H1 (cell line): ENCODE measurements at regions not wholly inside any gene's neighbourhood (a gene's known extent, or its start where the extent isn't known, plus 50 kb on each side); places are given as distances from the start of the nearest gene placed in this dataset.

Source experiments
- CTCF ChIA-PET: fragments of 300-600 bp; sonication (Branson Sonifier 250); formaldehyde crosslinking; loops from one replicate; lab custom pipeline; 2021; ENCODE audit not compliant: partially characterized antibody; lab: Charles Lee
- POLR2A ChIA-PET: fragments of 300-600 bp; sonication (Branson Sonifier 250); formaldehyde crosslinking; loops from one replicate; lab custom pipeline; 2021; ENCODE audit warnings: inconsistent platforms; ENCODE audit not compliant: partially characterized antibody; lab: Charles Lee
- DNase-seq, 2 experiments: peaks; one replicate each; pipeline versions ENCODE4 v3.0.0 to v3.0.0-alpha.2; 2010 to 2022; ENCODE audit warnings: low spot score in 2 of 2, low read depth in 1 of 2, mixed read lengths in 1 of 2
- FAIRE-seq: peaks from 2 replicates; lab custom pipeline; 2011; peaks lifted over from hg19 to GRCh38; lab: Jason Lieb, UNC
- H2AFZ ChIP-seq: 2 replicates; pipeline ENCODE4 v1.8.1; 2012; ENCODE audit warnings: low read length, inconsistent platforms
- H2AK5ac ChIP-seq: 2 replicates; pipeline ENCODE4 v1.6.1; 2013; ENCODE audit warnings: low read depth, low read length
- H2BK120ac ChIP-seq: replicated peaks from 2 replicates; pipeline ENCODE3; 2013; ENCODE audit warnings: low read depth, low read length, inconsistent platforms
- H2BK12ac ChIP-seq: 2 replicates; pipeline ENCODE4 v1.6.1; 2013; ENCODE audit warnings: low read depth, low read length
- H2BK15ac ChIP-seq: 2 replicates; pipeline ENCODE4 v1.6.1; 2013; ENCODE audit warnings: low read length
- H2BK20ac ChIP-seq: 2 replicates; pipeline ENCODE4 v1.6.1; 2013; ENCODE audit warnings: low read length
- H2BK5ac ChIP-seq: 2 replicates; pipeline ENCODE4 v1.6.1; 2013; ENCODE audit warnings: low read depth, low read length
- H3K14ac ChIP-seq: 2 replicates; pipeline ENCODE4 v1.6.1; 2013; ENCODE audit warnings: inconsistent platforms; ENCODE audit not compliant: insufficient read length
- H3K18ac ChIP-seq: 2 replicates; pipeline ENCODE4 v1.6.1; 2013; ENCODE audit warnings: low read length; ENCODE audit errors: extremely low read depth
- H3K23ac ChIP-seq: 2 replicates; pipeline ENCODE4 v1.6.1; 2013; ENCODE audit warnings: inconsistent platforms; ENCODE audit not compliant: insufficient read length
- H3K23me2 ChIP-seq: 2 replicates; pipeline ENCODE4 v1.6.1; 2013; ENCODE audit warnings: low read depth, low read length
- H3K27ac ChIP-seq: 2 replicates; pipeline ENCODE4 v1.6.1; 2011; ENCODE audit warnings: low read depth, low read length, inconsistent platforms
- H3K27me3 ChIP-seq, 4 experiments: replicated peaks in 1 of 4; 1 replicate in 1 of 4; 2 replicates in 3 of 4; pipeline versions ENCODE4 v1.6.1 to v1.8.1; 2011 to 2013; ENCODE audit warnings: low read length in 3 of 4, mild to moderate bottlenecking in 3 of 4, inconsistent platforms in 2 of 4, mixed read lengths in 2 of 4, moderate library complexity in 1 of 4; ENCODE audit not compliant: control insufficient read depth in 3 of 4, insufficient read depth in 3 of 4; ENCODE audit errors: extremely low read depth in 1 of 4
- H3K36me3 ChIP-seq, 4 experiments: 2 replicates each; pipeline versions ENCODE4 v1.6.1 to v1.8.1; 2011 to 2013; ENCODE audit warnings: mild to moderate bottlenecking in 4 of 4, low read length in 3 of 4, moderate library complexity in 2 of 4, control low read depth in 1 of 4, inconsistent platforms in 1 of 4; ENCODE audit not compliant: insufficient read depth in 4 of 4, control insufficient read depth in 2 of 4
- H3K4ac ChIP-seq: replicated peaks from 2 replicates; pipeline ENCODE3; 2013; ENCODE audit warnings: low read length, low read depth, mixed read lengths, inconsistent platforms; ENCODE audit not compliant: insufficient read length
- H3K4me1 ChIP-seq, 4 experiments: replicated peaks in 1 of 4; 1 replicate in 1 of 4; 2 replicates in 3 of 4; pipeline versions ENCODE4 v1.6.1 to v1.8.1; 2011 to 2013; ENCODE audit warnings: low read length in 3 of 4, inconsistent platforms in 2 of 4, mixed read lengths in 1 of 4; ENCODE audit not compliant: insufficient read depth in 4 of 4, control insufficient read depth in 3 of 4
- H3K4me2 ChIP-seq, 2 experiments: 2 replicates each; pipeline versions ENCODE4 v1.6.1 to v1.8.1; 2011 to 2013; ENCODE audit warnings: low read depth in 2 of 2, low read length in 2 of 2, control low read depth in 1 of 2, inconsistent platforms in 1 of 2, mild to moderate bottlenecking in 1 of 2; ENCODE audit not compliant: insufficient read depth in 1 of 2
- H3K4me3 ChIP-seq, 4 experiments: fragments of 200-600, 300-600 bp in 1 of 4; sonication (generic), shearing (Covaris generic), sonication (Bioruptor Twin) in 1 of 4; 2 replicates each; pipeline versions ENCODE4 v1.5.1 to v1.8.1; 2011 to 2016; ENCODE audit warnings: low read length in 4 of 4, low read depth in 3 of 4, control low read depth in 2 of 4, inconsistent platforms in 2 of 4, mild to moderate bottlenecking in 2 of 4, mixed read lengths in 1 of 4, moderate library complexity in 1 of 4; ENCODE audit not compliant: insufficient read depth in 2 of 4; ENCODE audit errors: extremely low read depth in 1 of 4
- H3K56ac ChIP-seq: replicated peaks from 2 replicates; pipeline ENCODE3; 2013; ENCODE audit warnings: low read depth, mild to moderate bottlenecking, mixed read lengths, low read length, inconsistent platforms; ENCODE audit not compliant: insufficient read length
- H3K79me1 ChIP-seq: 2 replicates; pipeline ENCODE4 v1.6.1; 2013; ENCODE audit warnings: low read depth, low read length, control low read depth
- H3K79me2 ChIP-seq, 2 experiments: 2 replicates each; pipeline versions ENCODE4 v1.6.1 to v1.8.1; 2012 to 2013; ENCODE audit warnings: low read length in 2 of 2, mild to moderate bottlenecking in 2 of 2, inconsistent platforms in 1 of 2; ENCODE audit not compliant: insufficient read depth in 2 of 2, control insufficient read depth in 1 of 2
- H3K9ac ChIP-seq, 4 experiments: replicated peaks in 1 of 4; 1 replicate in 1 of 4; 2 replicates in 3 of 4; pipeline versions ENCODE4 v1.6.1 to v1.8.1; 2011 to 2013; ENCODE audit warnings: low read depth in 3 of 4, low read length in 3 of 4, control low read depth in 2 of 4, mild to moderate bottlenecking in 2 of 4, moderate library complexity in 2 of 4, inconsistent platforms in 1 of 4; ENCODE audit errors: extremely low read depth in 1 of 4
- H3K9me3 ChIP-seq, 2 experiments: 2 replicates each; pipeline versions ENCODE4 v1.6.1 to v1.8.1; 2012 to 2013; ENCODE audit warnings: mild to moderate bottlenecking in 2 of 2, moderate library complexity in 2 of 2, control low read depth in 1 of 2, inconsistent platforms in 1 of 2, low read depth in 1 of 2, low read length in 1 of 2, mixed read lengths in 1 of 2; ENCODE audit not compliant: insufficient read depth in 2 of 2
- H4K20me1 ChIP-seq, 2 experiments: replicated peaks in 1 of 2; 2 replicates each; pipeline versions ENCODE3 to v1.8.1; 2011 to 2013; ENCODE audit warnings: inconsistent platforms in 2 of 2, low read length in 2 of 2, mild to moderate bottlenecking in 1 of 2; ENCODE audit not compliant: insufficient read depth in 2 of 2, control insufficient read depth in 1 of 2
- H4K5ac ChIP-seq: 2 replicates; pipeline ENCODE4 v1.6.1; 2013; ENCODE audit warnings: low read length, low read depth, mixed read lengths, inconsistent platforms; ENCODE audit not compliant: insufficient read length
- H4K8ac ChIP-seq: 2 replicates; pipeline ENCODE4 v1.8.0; 2013; ENCODE audit warnings: mild to moderate bottlenecking, moderate library complexity, low read length, inconsistent platforms; ENCODE audit not compliant: insufficient read depth; ENCODE audit errors: extremely low read depth
- H4K91ac ChIP-seq: replicated peaks from 2 replicates; pipeline ENCODE3; 2013; ENCODE audit warnings: low read length, mixed read lengths, inconsistent platforms; ENCODE audit not compliant: insufficient read length
- CBX5 ChIP-seq: fragments of 300-800, 300-1000 bp; sonication (generic); IDR thresholded peaks from 2 replicates; pipeline ENCODE4 v1.7.1; 2016; ENCODE audit warnings: antibody characterized with exemption, low read length, low read depth
- CEBPB ChIP-seq: IDR thresholded peaks from 2 replicates; pipeline ENCODE4 v1.6.1; 2012; ENCODE audit warnings: low read depth, low read length
- CHD2 ChIP-seq: IDR thresholded peaks from 2 replicates; pipeline ENCODE4 v1.6.1; 2012; ENCODE audit warnings: low read length, improper control_type of control experiment
- EGR1 ChIP-seq: IDR thresholded peaks from 2 replicates; pipeline ENCODE4 v1.6.1; 2011; ENCODE audit warnings: low read depth, low read length, borderline replicate concordance
- JUN ChIP-seq: IDR thresholded peaks from 2 replicates; pipeline ENCODE4 v1.6.1; 2011; ENCODE audit warnings: low read depth, mild to moderate bottlenecking, improper control_type of control experiment, low read length
- POU5F1 ChIP-seq: IDR thresholded peaks from 2 replicates; pipeline ENCODE4 v1.6.1; 2011; ENCODE audit warnings: low read depth, mild to moderate bottlenecking, low read length, moderate library complexity
- SIX5 ChIP-seq: IDR thresholded peaks from 2 replicates; pipeline ENCODE4 v1.6.1; 2011; ENCODE audit warnings: mild to moderate bottlenecking, low read depth, low read length
- SRF ChIP-seq: IDR thresholded peaks from 2 replicates; pipeline ENCODE4 v1.6.1; 2011; ENCODE audit warnings: mild to moderate bottlenecking, low read depth, low read length, moderate library complexity
- USF2 ChIP-seq: IDR thresholded peaks from 2 replicates; pipeline ENCODE4 v1.6.1; 2011; ENCODE audit warnings: low read length, improper control_type of control experiment
- WGBS, 2 experiments: shearing (Covaris generic) in 1 of 2; methylation state at CpG; one replicate each; pipeline versions ENCODE4 v1.1.6 to v1.1.7; 2013 to 2015; ENCODE audit warnings: low lambda C conversion rate in 2 of 2, mixed read lengths in 2 of 2, inconsistent platforms in 1 of 2, low coverage in 1 of 2, missing lambda C conversion rate in 1 of 2; ENCODE audit not compliant: insufficient replicate concordance in 2 of 2, insufficient coverage in 1 of 2, insufficient read length in 1 of 2; ENCODE audit errors: extremely low coverage in 1 of 2, missing lambda C conversion rate in 1 of 2; 5-methylcytosine and 5-hydroxymethylcytosine counted together

- Histone ChIP-seq H2AFZ (no peak overlapping the region), H3K27me3 (no peaks in the 10 kb centered on the region), H3K18ac (no peak overlapping the region), H4K5ac (no peak overlapping the region), H2BK15ac (no peak overlapping the region), H2BK12ac (no peak overlapping the region; the same call in 1 of the 2 replicates), H2BK5ac (no peak overlapping the region), H3K4me3 (no peak overlapping the region), H3K27ac (no peak overlapping the region), H3K36me3 (no peaks in the 10 kb centered on the region), H3K4me1 (peaks cover 0 to 5% (median 3%) of the 10 kb centered on the region in 4 experiments; a peak in 4 of 7 replicates), H3K9me3 (no peaks in the 10 kb centered on the region), H2AK5ac (no peak overlapping the region), H3K56ac (no peak overlapping the region), H3K14ac (no peak overlapping the region), H3K79me1 (no peaks in the 10 kb centered on the region), H3K4me2 (no peak overlapping the region), H2BK120ac (no peak overlapping the region), H4K8ac (no peak overlapping the region), H3K23me2 (no peaks in the 10 kb centered on the region), H4K91ac (no peak overlapping the region), H3K4ac (no peak overlapping the region), H3K79me2 (no peaks in the 10 kb centered on the region), H4K20me1 (no peaks in the 10 kb centered on the region), H3K23ac (no peak overlapping the region), H3K9ac (no peak overlapping the region), H2BK20ac (no peak overlapping the region)
- ChIA-PET POLR2A (no interaction called here), CTCF (interaction anchor here (1.0 to 1.5 kb wide), 2 partner anchors 24 to 27 kb away, joined by 3 read pairs; no protein-coding TSS in a partner anchor)
- WGBS, 2 experiments, result 82% methylated on average over 6 of the region's 6 CpGs; no CpG with 5 or more reads in 1 of the 2 experiments
- no peak for FAIRE-seq
- no peak for DNase-seq
- TF ChIP-seq SIX5 (no peak), CBX5 (no peak), SRF (no peak), CEBPB (no peak), EGR1 (no peak), CHD2 (no peak), JUN (no peak), USF2 (no peak), POU5F1 (no peak)
Measured at GRCh38 chr7:98046816-98047215, 56.8 kb upstream of the OCM2 start.
